MCF 10A (cell line): ENCODE measurements at regions not wholly inside any gene's neighbourhood (a gene's known extent, or its start where the extent isn't known, plus 50 kb on each side); places are given as distances from the start of the nearest gene placed in this dataset.

ENCODE experiments used
- BruUV-seq: library from RNA; stranded (reverse); fragments of 400-500 nt; replicated peaks from 2 replicates; lab custom pipeline; 2021; lab: Mats Ljungman, UMichigan
- CTCF ChIA-PET: fragments of 300-600 bp; sonication (Branson Sonifier 250); formaldehyde crosslinking; extraction: SDS; loops from one replicate; lab custom pipeline; 2021; ENCODE audit warnings: antibody characterized with exemption, inconsistent platforms; lab: Yijun Ruan, JAX
- POLR2A ChIA-PET: fragments of 300-600, 350-650 bp; sonication (Branson Sonifier 250); formaldehyde crosslinking; extraction: SDS; loops from one replicate; lab custom pipeline; 2020; ENCODE audit warnings: antibody characterized with exemption, inconsistent platforms; lab: Yijun Ruan, JAX
- DNase-seq: peaks from one replicate; pipeline ENCODE4 v3.0.0-alpha.2; 2018; ENCODE audit not compliant: unreplicated experiment
- H3K27ac Mint-ChIP-seq: one replicate; pipeline ENCODE4 v1.8.0; 2022; ENCODE audit warnings: mild to moderate bottlenecking, low read depth, mixed read lengths; ENCODE audit not compliant: unreplicated experiment
- H3K27me3 Mint-ChIP-seq: one replicate; pipeline ENCODE4 v1.8.0; 2022; ENCODE audit warnings: mixed read lengths; ENCODE audit not compliant: insufficient read depth, unreplicated experiment
- H3K36me3 Mint-ChIP-seq: one replicate; pipeline ENCODE4 v1.8.0; 2022; ENCODE audit warnings: mild to moderate bottlenecking, moderate library complexity, mixed read lengths; ENCODE audit not compliant: insufficient read depth, unreplicated experiment
- H3K4me1 Mint-ChIP-seq: one replicate; pipeline ENCODE4 v1.8.0; 2022; ENCODE audit warnings: mixed read lengths; ENCODE audit not compliant: insufficient read depth, unreplicated experiment
- H3K4me3 Mint-ChIP-seq: one replicate; pipeline ENCODE4 v1.8.0; 2022; ENCODE audit warnings: mild to moderate bottlenecking, moderate library complexity, mixed read lengths; ENCODE audit not compliant: unreplicated experiment
- H3K9me3 Mint-ChIP-seq: one replicate; pipeline ENCODE4 v1.8.0; 2022; ENCODE audit warnings: mixed read lengths; ENCODE audit not compliant: unreplicated experiment
- CTCF ChIP-seq: fragments of 200-600 bp; IDR thresholded peaks from one replicate; pipeline ENCODE4 v1.8.0; 2022; ENCODE audit warnings: antibody characterized with exemption, mild to moderate bottlenecking; ENCODE audit not compliant: unreplicated experiment
- intact Hi-C: fragments of 100-400 bp; cut with micrococcal nuclease; formaldehyde crosslinking; loops from 2 replicates; pipeline ENCODE4 v1.14.1; 2022

GRCh38 chr2:198534756-198535155, 730.4 kb downstream of the PLCL1 start:
- no peaks in the 10 kb centered on the region for H3K36me3 Mint-ChIP-seq
- POLR2A ChIA-PET, result no interaction called here
- H3K9me3 Mint-ChIP-seq, result no peaks in the 10 kb centered on the region
- BruUV-seq, result no TSS peak
- H3K4me1 Mint-ChIP-seq, result no peaks in the 10 kb centered on the region
- no peak overlapping the region for H3K4me3 Mint-ChIP-seq
- H3K27me3 Mint-ChIP-seq, result peaks cover 62% of the 10 kb centered on the region
- H3K27ac Mint-ChIP-seq, result no peak overlapping the region
- no peak for DNase-seq
- CTCF ChIA-PET, result interaction anchor here (0.6 kb wide), 1 partner anchor 34 kb away, joined by 3 read pairs; no protein-coding TSS in a partner anchor
- no peak for TF ChIP-seq CTCF
- intact Hi-C loops, result no loop called here

GRCh38 chr2:198525211-198525969, 721.0 kb downstream of the PLCL1 start:
- ChIA-PET POLR2A (no interaction called here), CTCF (no interaction called here)
- intact Hi-C loops, result no loop called here
- no peak for TF ChIP-seq CTCF
- no peaks in the 10 kb centered on the region for H3K4me1 Mint-ChIP-seq
- no peak for DNase-seq
- no peaks in the 10 kb centered on the region for H3K36me3 Mint-ChIP-seq
- no peak overlapping the region for H3K4me3 Mint-ChIP-seq
- H3K27me3 Mint-ChIP-seq, result peaks cover 72% of the 10 kb centered on the region
- H3K27ac Mint-ChIP-seq, result no peak overlapping the region
- no peaks in the 10 kb centered on the region for H3K9me3 Mint-ChIP-seq
- BruUV-seq, result no TSS peak

- H3K9me3 Mint-ChIP-seq, result no peaks in the 10 kb centered on the region
- BruUV-seq, result no TSS peak
These were observed 719.3 kb downstream of the PLCL1 start for GRCh38 chr2:198523710-198524109.

GRCh38 chr2:198518935-198519334, 714.5 kb downstream of the PLCL1 start:
- no peak for DNase-seq
- POLR2A ChIA-PET, result no interaction called here
- H3K4me3 Mint-ChIP-seq, result no peak overlapping the region

More at GRCh38 chr2:198523710-198524109, 719.3 kb downstream of the PLCL1 start:
- Mint-ChIP-seq H3K4me3 (no peak overlapping the region), H3K27me3 (peaks cover 72% of the 10 kb centered on the region), H3K36me3 (no peaks in the 10 kb centered on the region), H3K4me1 (no peaks in the 10 kb centered on the region), H3K27ac (no peak overlapping the region)
- ChIA-PET CTCF (interaction anchor here (0.6 kb wide), 1 partner anchor 20 kb away, joined by 5 read pairs; no protein-coding TSS in a partner anchor), POLR2A (no interaction called here)
- no peak for DNase-seq
- no peak for TF ChIP-seq CTCF
- intact Hi-C loops, result no loop called here

More at GRCh38 chr2:198518935-198519334, 714.5 kb downstream of the PLCL1 start:
- no TSS peak for BruUV-seq
- intact Hi-C loops, result no loop called here
- H3K4me1 Mint-ChIP-seq, result no peaks in the 10 kb centered on the region
- H3K27me3 Mint-ChIP-seq, result peaks cover 55% of the 10 kb centered on the region
- H3K9me3 Mint-ChIP-seq, result no peaks in the 10 kb centered on the region
- CTCF ChIA-PET, result interaction anchor here (0.9 kb wide), 1 partner anchor 9 kb away, joined by 3 read pairs; no protein-coding TSS in a partner anchor
- TF ChIP-seq CTCF, result no peak
- H3K27ac Mint-ChIP-seq, result no peak overlapping the region
- H3K36me3 Mint-ChIP-seq, result no peaks in the 10 kb centered on the region
